ENCODE measurements at regions not wholly inside any gene's neighbourhood (a gene's known extent, or its start where the extent isn't known, plus 50 kb on each side); places are given as distances from the start of the nearest gene placed in this dataset.
A peak's percentile ranks its signal among the peaks of the same experiment; 100 is the strongest.
"Not testable (repeated sequence)": the region's sequence is repeated elsewhere in the genome, so short reads cannot be mapped to it uniquely, and the experiment has no call there.

GRCh38 chr4:29081234-29081955 lies 1638.8 kb upstream of the PCDH7 start:
- H3K4me1 Mint-ChIP-seq (ENCODE audit: unreplicated experiment), result no peaks in the 10 kb centered on the region
- no peak overlapping the region for H3K4me3 Mint-ChIP-seq
- no peak for DNase-seq (ENCODE audit: extremely low spot score, unreplicated experiment)
- no peaks in the 10 kb centered on the region for H3K36me3 Mint-ChIP-seq
- peak; percentile 52 for TF ChIP-seq CTCF (conservative IDR thresholded peaks at IDR 0.05)
- no peak overlapping the region for H3K27ac Mint-ChIP-seq
- no peaks in the 10 kb centered on the region for H3K27me3 Mint-ChIP-seq
- H3K9me3 Mint-ChIP-seq, result no peaks in the 10 kb centered on the region

DNA sequence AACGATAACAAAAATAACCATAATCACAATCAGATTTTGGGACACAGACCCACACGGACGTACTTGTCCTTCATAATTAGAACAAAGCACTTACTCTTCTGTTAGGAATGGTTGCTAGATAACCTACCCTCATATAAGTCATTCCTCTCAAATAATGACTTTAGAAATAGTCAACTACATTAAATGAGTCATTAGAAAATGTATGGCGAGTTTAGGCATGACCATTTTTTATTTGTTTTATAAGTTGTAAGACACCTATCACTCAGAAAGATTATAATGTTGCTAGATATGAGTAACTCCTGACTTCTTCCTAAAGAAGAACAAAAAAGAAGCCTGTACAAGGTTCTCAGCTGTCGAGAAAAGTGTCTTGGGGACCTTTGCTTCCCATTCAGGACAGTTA lies 1637.5 kb upstream of the PCDH7 start:
- Mint-ChIP-seq H3K27ac (no peak overlapping the region), H3K9me3 (no peaks in the 10 kb centered on the region), H3K4me3 (no peak overlapping the region), H3K36me3 (no peaks in the 10 kb centered on the region), H3K27me3 (no peaks in the 10 kb centered on the region), H3K4me1 (ENCODE audit: unreplicated experiment) (no peaks in the 10 kb centered on the region)
- no peak for DNase-seq (ENCODE audit: extremely low spot score, unreplicated experiment)
- no peak for TF ChIP-seq CTCF (conservative IDR thresholded peaks at IDR 0.05)

GRCh38 chr4:29085748-29086147 lies 1634.4 kb upstream of the PCDH7 start:
- TF ChIP-seq CTCF (conservative IDR thresholded peaks at IDR 0.05), result no peak
- no peak for DNase-seq (ENCODE audit: extremely low spot score, unreplicated experiment)
- no peak overlapping the region for H3K27ac Mint-ChIP-seq
- H3K36me3 Mint-ChIP-seq, result no peaks in the 10 kb centered on the region
- H3K4me3 Mint-ChIP-seq, result no peak overlapping the region
- no peaks in the 10 kb centered on the region for H3K4me1 Mint-ChIP-seq (ENCODE audit: unreplicated experiment)
- H3K9me3 Mint-ChIP-seq, result no peaks in the 10 kb centered on the region
- H3K27me3 Mint-ChIP-seq, result no peaks in the 10 kb centered on the region

DNA sequence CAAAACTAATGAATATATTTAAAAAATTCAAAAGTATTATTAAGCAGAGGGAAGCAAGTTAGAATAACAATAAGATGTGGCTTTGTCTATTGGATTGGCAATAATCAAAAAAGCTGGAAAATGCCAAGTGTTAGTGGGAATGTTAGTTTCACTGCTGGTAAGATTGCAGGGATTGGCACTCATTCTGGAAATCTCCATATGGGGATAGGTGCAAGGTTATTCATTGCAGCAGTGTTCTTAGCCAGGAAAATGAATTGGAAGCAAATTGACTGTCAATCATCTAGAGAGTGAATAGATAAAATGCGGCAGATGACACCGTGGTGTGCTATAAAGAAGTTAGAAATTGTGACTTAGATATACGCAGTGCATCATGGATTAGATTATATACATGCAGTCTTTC lies 1615.5 kb upstream of the PCDH7 start:
- no peaks in the 10 kb centered on the region for H3K9me3 Mint-ChIP-seq
- no peaks in the 10 kb centered on the region for H3K4me1 Mint-ChIP-seq (ENCODE audit: unreplicated experiment)
- H3K27me3 Mint-ChIP-seq, result peaks cover 3% of the 10 kb centered on the region
- TF ChIP-seq CTCF (conservative IDR thresholded peaks at IDR 0.05), result no peak
- H3K4me3 Mint-ChIP-seq, result no peak overlapping the region
- no peak for DNase-seq (ENCODE audit: extremely low spot score, unreplicated experiment)
- H3K36me3 Mint-ChIP-seq, result no peaks in the 10 kb centered on the region
- H3K27ac Mint-ChIP-seq, result no peak overlapping the region

- H3K9me3 Mint-ChIP-seq, result peaks cover 3% of the 10 kb centered on the region
- H3K27me3 Mint-ChIP-seq, result no peaks in the 10 kb centered on the region
- no peak overlapping the region for H3K4me3 Mint-ChIP-seq
- TF ChIP-seq CTCF (conservative IDR thresholded peaks at IDR 0.05), result no peak
- no peak for DNase-seq (ENCODE audit: extremely low spot score, unreplicated experiment)
- H3K27ac Mint-ChIP-seq, result no peak overlapping the region
- H3K4me1 Mint-ChIP-seq (ENCODE audit: unreplicated experiment), result no peaks in the 10 kb centered on the region
- H3K36me3 Mint-ChIP-seq, result no peaks in the 10 kb centered on the region
Observed at GRCh38 chr4:29113960-29114359, 1606.2 kb upstream of the PCDH7 start.

- not testable (repeated sequence) for H3K36me3 Mint-ChIP-seq; H3K9me3 Mint-ChIP-seq; H3K27ac Mint-ChIP-seq; DNase-seq (ENCODE audit: extremely low spot score, unreplicated experiment); H3K4me1 Mint-ChIP-seq (ENCODE audit: unreplicated experiment); H3K27me3 Mint-ChIP-seq; H3K4me3 Mint-ChIP-seq
Observed at GRCh38 chr4:29117231-29117722, 1602.9 kb upstream of the PCDH7 start.

All from type B pancreatic cell (in vitro differentiated cells).